Activated CD4-positive, alpha-beta T cell treated with anti-CD3 and anti-CD28 coated beads, Interleukin-2, amount 10 ng/mL, durations not matched to agents 24 days and 14 days (primary cell): ENCODE measurements at regions not wholly inside any gene's neighbourhood (a gene's known extent, or its start where the extent isn't known, plus 50 kb on each side); places are given as distances from the start of the nearest gene placed in this dataset.
"Not testable (repeated sequence)": the region's sequence is repeated elsewhere in the genome, so short reads cannot be mapped to it uniquely, and the experiment has no call there.

Experiments used
- DNase-seq: peaks from one replicate; pipeline ENCODE4 v3.0.0; 2022
- H3K27ac Mint-ChIP-seq: one replicate; pipeline ENCODE4 v1.8.0; 2022; ENCODE audit warnings: mild to moderate bottlenecking, mixed read lengths
- H3K27me3 Mint-ChIP-seq: one replicate; pipeline ENCODE4 v1.8.0; 2022; ENCODE audit warnings: mixed read lengths
- H3K36me3 Mint-ChIP-seq: one replicate; pipeline ENCODE4 v1.8.0; 2022; ENCODE audit warnings: low read depth, mild to moderate bottlenecking, mixed read lengths
- H3K4me1 Mint-ChIP-seq: one replicate; pipeline ENCODE4 v1.8.0; 2021; ENCODE audit warnings: mixed read lengths
- H3K4me3 Mint-ChIP-seq: one replicate; pipeline ENCODE4 v1.8.0; 2022; ENCODE audit warnings: mild to moderate bottlenecking, moderate library complexity, mixed read lengths
- H3K9me3 Mint-ChIP-seq: one replicate; pipeline ENCODE4 v1.8.0; 2021; ENCODE audit warnings: mixed read lengths
- intact Hi-C: fragments of 100-400 bp; cut with micrococcal nuclease; formaldehyde crosslinking; loops from one replicate; pipeline ENCODE4 v1.15.1; 2023

GRCh38 chr10:33095867-33096815 is 138.1 kb upstream of the ITGB1 start:
- H3K27ac Mint-ChIP-seq = no peak overlapping the region
- H3K36me3 Mint-ChIP-seq = peaks cover 7% of the 10 kb centered on the region
- H3K27me3 Mint-ChIP-seq = no peaks in the 10 kb centered on the region
- intact Hi-C loops = no loop called here
- no peak for DNase-seq
- H3K4me3 Mint-ChIP-seq = no peak overlapping the region
- H3K9me3 Mint-ChIP-seq = peaks cover 20% of the 10 kb centered on the region
- peaks cover 24% of the 10 kb centered on the region for H3K4me1 Mint-ChIP-seq

- Mint-ChIP-seq H3K9me3 (peaks cover 33% of the 10 kb centered on the region), H3K27ac (no peak overlapping the region), H3K4me3 (no peak overlapping the region), H3K36me3 (peaks cover 7% of the 10 kb centered on the region), H3K4me1 (peaks cover 11% of the 10 kb centered on the region), H3K27me3 (no peaks in the 10 kb centered on the region)
- intact Hi-C loops = no loop called here
- DNase-seq = no peak
Measured at GRCh38 chr10:33094263-33095051, 136.4 kb upstream of the ITGB1 start.

- H3K4me3 Mint-ChIP-seq = no peak overlapping the region
- intact Hi-C loops = no loop called here
- peaks cover 7% of the 10 kb centered on the region for H3K36me3 Mint-ChIP-seq
Measured at GRCh38 chr10:33093362-33093761, 135.3 kb upstream of the ITGB1 start.

DNA sequence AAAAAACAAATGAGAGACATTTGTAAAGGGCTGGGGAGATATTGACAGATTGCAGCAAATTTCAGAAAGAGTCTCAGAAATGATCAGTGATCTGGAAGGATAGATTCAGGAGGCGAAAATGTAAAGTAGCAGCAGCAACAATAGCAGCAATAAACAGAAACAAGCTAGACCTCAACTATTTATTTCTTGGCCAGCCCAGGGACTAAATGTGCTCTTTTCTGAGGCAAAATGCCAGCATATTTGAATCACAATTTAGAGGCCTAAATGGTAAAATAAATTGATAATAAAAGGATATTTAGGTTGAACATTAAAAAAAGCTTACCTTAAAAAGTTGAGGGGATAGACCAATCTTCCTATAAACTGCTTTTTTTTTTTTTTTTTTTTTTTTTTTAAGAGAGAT is 134.6 kb upstream of the ITGB1 start:
- H3K27ac Mint-ChIP-seq = no peak overlapping the region
- H3K27me3 Mint-ChIP-seq = no peaks in the 10 kb centered on the region
- intact Hi-C loops = no loop called here
- H3K4me1 Mint-ChIP-seq = peaks cover 6% of the 10 kb centered on the region
- peaks cover 10% of the 10 kb centered on the region for H3K36me3 Mint-ChIP-seq
- peaks cover 38% of the 10 kb centered on the region for H3K9me3 Mint-ChIP-seq
- DNase-seq = no peak
- H3K4me3 Mint-ChIP-seq = no peak overlapping the region

More at GRCh38 chr10:33093362-33093761, 135.3 kb upstream of the ITGB1 start:
- peaks cover 3% of the 10 kb centered on the region for H3K4me1 Mint-ChIP-seq
- H3K27me3 Mint-ChIP-seq = no peaks in the 10 kb centered on the region
- no peak for DNase-seq
- H3K27ac Mint-ChIP-seq = no peak overlapping the region
- peaks cover 34% of the 10 kb centered on the region for H3K9me3 Mint-ChIP-seq

DNA sequence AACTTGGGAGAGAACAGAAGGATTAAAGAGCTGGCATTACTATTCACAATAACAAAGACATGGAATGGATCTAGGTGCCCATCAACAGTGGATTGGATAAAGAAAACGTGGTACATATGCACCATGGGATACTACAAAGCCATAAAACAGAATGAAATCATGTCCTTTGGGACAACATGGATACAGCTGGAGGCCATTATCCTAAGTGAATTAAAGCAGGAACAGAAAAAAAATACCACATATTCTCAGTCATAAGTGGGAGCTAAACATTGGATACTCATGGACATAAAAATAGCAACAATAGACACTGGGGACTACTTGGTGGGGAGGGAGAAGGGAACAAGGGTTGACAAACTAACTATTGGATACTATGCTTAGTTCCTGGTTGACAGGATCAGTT is 133.2 kb upstream of the ITGB1 start:
- H3K36me3 Mint-ChIP-seq = peaks cover 9% of the 10 kb centered on the region
- no peaks in the 10 kb centered on the region for H3K27me3 Mint-ChIP-seq
- intact Hi-C loops = no loop called here
- peaks cover 34% of the 10 kb centered on the region for H3K9me3 Mint-ChIP-seq
- no peak overlapping the region for H3K4me3 Mint-ChIP-seq
- no peak for DNase-seq
- H3K27ac Mint-ChIP-seq = no peak overlapping the region
- peaks cover 14% of the 10 kb centered on the region for H3K4me1 Mint-ChIP-seq

- intact Hi-C loops = no loop called here
- H3K36me3 Mint-ChIP-seq = peaks cover 6% of the 10 kb centered on the region
- no peak for DNase-seq
- H3K27ac Mint-ChIP-seq = no peak overlapping the region
- peaks cover 14% of the 10 kb centered on the region for H3K4me1 Mint-ChIP-seq
- no peak overlapping the region for H3K4me3 Mint-ChIP-seq
- no peaks in the 10 kb centered on the region for H3K27me3 Mint-ChIP-seq
- peaks cover 29% of the 10 kb centered on the region for H3K9me3 Mint-ChIP-seq
Measured at GRCh38 chr10:33088990-33089389, 131.0 kb upstream of the ITGB1 start.

DNA sequence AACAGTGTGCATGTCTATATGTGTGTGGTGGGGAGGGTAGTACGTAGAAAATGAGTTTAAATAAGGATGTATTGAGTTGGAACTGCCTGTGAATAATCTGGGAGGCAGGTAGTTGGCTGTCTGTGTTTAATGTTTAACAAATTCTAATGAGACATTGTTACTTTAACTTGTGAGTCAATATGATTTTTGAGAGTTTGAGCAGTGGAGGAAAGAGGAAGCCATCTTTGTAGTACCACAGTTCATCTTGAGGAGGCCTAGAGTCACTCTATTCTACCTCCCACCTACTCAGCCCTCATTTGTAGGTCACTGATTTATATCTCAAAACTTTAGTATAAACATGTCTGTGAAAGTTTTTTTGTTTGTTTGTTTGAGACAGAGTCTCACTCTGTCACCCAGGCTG is 129.9 kb upstream of the ITGB1 start:
- H3K36me3 Mint-ChIP-seq = peaks cover 3% of the 10 kb centered on the region
- no peak overlapping the region for H3K4me3 Mint-ChIP-seq
- no peak overlapping the region for H3K27ac Mint-ChIP-seq
- no peak for DNase-seq
- intact Hi-C loops = no loop called here
- peaks cover 24% of the 10 kb centered on the region for H3K9me3 Mint-ChIP-seq
- H3K4me1 Mint-ChIP-seq = peaks cover 11% of the 10 kb centered on the region
- no peaks in the 10 kb centered on the region for H3K27me3 Mint-ChIP-seq

DNA sequence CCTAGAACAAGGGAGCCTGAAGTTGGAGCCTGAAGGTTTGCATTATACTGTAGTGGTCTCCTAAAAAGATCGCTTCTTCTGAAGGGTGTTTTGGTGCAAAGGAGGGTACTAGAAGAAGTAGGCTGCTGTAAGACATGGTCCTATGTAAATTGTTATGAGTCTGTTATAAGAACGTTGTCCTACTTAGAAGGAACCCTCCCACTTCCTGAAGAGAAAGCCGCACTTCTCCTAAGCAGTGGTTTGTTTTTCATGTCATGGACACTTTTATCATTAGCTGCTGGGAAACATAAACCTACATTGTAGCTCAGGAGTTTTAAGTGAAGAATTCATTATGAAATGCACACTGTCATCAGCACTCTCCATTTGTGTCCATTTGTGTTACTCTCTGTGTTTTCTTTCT is 129.1 kb upstream of the ITGB1 start:
- Mint-ChIP-seq H3K27ac (no peak overlapping the region), H3K4me3 (no peak overlapping the region), H3K9me3 (peaks cover 24% of the 10 kb centered on the region), H3K36me3 (peaks cover 3% of the 10 kb centered on the region), H3K27me3 (no peaks in the 10 kb centered on the region), H3K4me1 (peaks cover 11% of the 10 kb centered on the region)
- intact Hi-C loops = no loop called here
- DNase-seq = no peak

GRCh38 chr10:33086100-33086499 is 128.1 kb upstream of the ITGB1 start:
- Mint-ChIP-seq H3K36me3 (peaks cover 3% of the 10 kb centered on the region), H3K27me3 (no peaks in the 10 kb centered on the region), H3K4me3 (no peak overlapping the region), H3K9me3 (peaks cover 24% of the 10 kb centered on the region), H3K27ac (no peak overlapping the region), H3K4me1 (peaks cover 11% of the 10 kb centered on the region)
- intact Hi-C loops = no loop called here
- no peak for DNase-seq

- no peaks in the 10 kb centered on the region for H3K27me3 Mint-ChIP-seq
- H3K4me1 Mint-ChIP-seq = peaks cover 11% of the 10 kb centered on the region
- H3K27ac Mint-ChIP-seq = no peak overlapping the region
- intact Hi-C loops = no loop called here
- H3K4me3 Mint-ChIP-seq = no peak overlapping the region
- no peak for DNase-seq
- peaks cover 3% of the 10 kb centered on the region for H3K36me3 Mint-ChIP-seq
- H3K9me3 Mint-ChIP-seq = peaks cover 20% of the 10 kb centered on the region
Measured at GRCh38 chr10:33085313-33085833, 127.3 kb upstream of the ITGB1 start.

- Mint-ChIP-seq H3K27me3 (no peaks in the 10 kb centered on the region), H3K36me3 (peaks cover 3% of the 10 kb centered on the region), H3K9me3 (peaks cover 10% of the 10 kb centered on the region), H3K4me3 (no peak overlapping the region), H3K27ac (no peak overlapping the region), H3K4me1 (peaks cover 11% of the 10 kb centered on the region)
- DNase-seq = no peak
- intact Hi-C loops = no loop called here
Measured at GRCh38 chr10:33084453-33084852, 126.4 kb upstream of the ITGB1 start.

DNA sequence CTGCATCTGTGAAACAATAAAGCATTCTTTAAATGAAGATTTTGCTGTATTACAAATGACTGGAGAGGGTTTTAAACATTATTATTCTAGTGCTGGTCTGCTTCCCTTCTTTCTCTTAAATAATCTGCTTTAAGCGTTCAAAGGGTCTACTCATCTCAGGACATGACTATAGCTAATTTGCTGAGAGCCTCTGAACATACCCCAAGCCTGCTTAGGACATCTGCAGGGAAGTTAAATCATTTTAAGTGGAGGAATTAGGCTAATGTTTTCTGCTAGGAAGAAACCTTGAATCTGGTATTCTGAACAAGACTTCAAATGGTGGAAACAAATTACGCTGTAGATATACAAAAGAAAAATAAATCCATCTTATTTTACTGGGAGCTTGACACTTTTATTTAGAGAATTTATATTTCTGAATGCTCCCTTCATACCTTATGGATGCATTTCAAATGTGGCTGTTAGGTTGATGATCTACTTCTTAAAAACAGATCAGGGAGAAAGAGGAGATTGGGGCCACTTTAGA is 124.4 kb upstream of the ITGB1 start:
- no peaks in the 10 kb centered on the region for H3K36me3 Mint-ChIP-seq
- DNase-seq = no peak
- peaks cover 5% of the 10 kb centered on the region for H3K9me3 Mint-ChIP-seq
- no peaks in the 10 kb centered on the region for H3K27me3 Mint-ChIP-seq
- H3K4me1 Mint-ChIP-seq = peaks cover 7% of the 10 kb centered on the region
- no peak overlapping the region for H3K4me3 Mint-ChIP-seq
- intact Hi-C loops = no loop called here
- H3K27ac Mint-ChIP-seq = no peak overlapping the region

GRCh38 chr10:33080467-33080866 is 122.4 kb upstream of the ITGB1 start:
- H3K27ac Mint-ChIP-seq, H3K36me3 Mint-ChIP-seq, H3K4me3 Mint-ChIP-seq, H3K4me1 Mint-ChIP-seq, H3K27me3 Mint-ChIP-seq, H3K9me3 Mint-ChIP-seq, intact Hi-C loops, DNase-seq: not testable (repeated sequence)

GRCh38 chr10:33074443-33074842 is 116.4 kb upstream of the ITGB1 start:
- no peaks in the 10 kb centered on the region for H3K9me3 Mint-ChIP-seq
- H3K27me3 Mint-ChIP-seq = peaks cover 2% of the 10 kb centered on the region
- H3K4me1 Mint-ChIP-seq = no peaks in the 10 kb centered on the region
- H3K36me3 Mint-ChIP-seq = no peaks in the 10 kb centered on the region
- H3K4me3 Mint-ChIP-seq = no peak overlapping the region
- intact Hi-C loops = loop anchor here (5.0 kb wide), 1 partner anchor 83 kb away; no protein-coding TSS in a partner anchor
- DNase-seq = no peak
- H3K27ac Mint-ChIP-seq = no peak overlapping the region
